Stomach (tissue), 8 donors: ENCODE measurements at regions not wholly inside any gene's neighbourhood (a gene's known extent, or its start where the extent isn't known, plus 50 kb on each side); places are given as distances from the start of the nearest gene placed in this dataset.

Experiments
- DNase-seq, 2 donors: peaks; one replicate each; pipeline versions ENCODE4 v3.0.0 to v3.0.0-alpha.2; 2013 to 2019
- H3K27ac ChIP-seq, 5 donors: fragments of 200-600 bp in 4 of 5; sonication (generic) in 4 of 5; one replicate each; pipeline ENCODE4 v1.5.1; 2013 to 2019; ENCODE audit warnings: mild to moderate bottlenecking in 1 of 5, moderate library complexity in 1 of 5
- H3K27me3 ChIP-seq, 3 donors: fragments of 200-600 bp; sonication (generic); one replicate each; pipeline ENCODE4 v1.5.1; 2017 to 2019; ENCODE audit warnings: mixed run types in 1 of 3
- H3K36me3 ChIP-seq, 4 donors: fragments of 200-600 bp; sonication (generic); 1 replicate in 3 of 4; 2 replicates in 1 of 4; pipeline ENCODE4 v1.5.1; 2016 to 2019
- H3K4me1 ChIP-seq, 4 donors: fragments of 200-600 bp; sonication (generic); one replicate each; pipeline ENCODE4 v1.5.1; 2016 to 2019
- H3K4me3 ChIP-seq, 4 donors: fragments of 200-600 bp; sonication (generic) in 3 of 4; one replicate each; pipeline ENCODE4 v1.5.1; 2016 to 2019; ENCODE audit warnings: mild to moderate bottlenecking in 1 of 4
- H3K9me3 ChIP-seq, 4 donors: fragments of 200-600 bp; sonication (generic); one replicate each; pipeline ENCODE4 v1.5.1; 2016 to 2019
- EP300 ChIP-seq: sonication (generic); formaldehyde crosslinking; IDR thresholded peaks from one replicate; pipeline ENCODE4 v1.6.1; 2017; ENCODE audit warnings: antibody characterized with exemption
- POLR2A ChIP-seq, 4 donors: fragments of 450-650 bp; IDR thresholded peaks; one replicate each; pipeline ENCODE4 v1.6.1; 2016; ENCODE audit warnings: antibody characterized with exemption in 4 of 4, control low read depth in 2 of 4, mild to moderate bottlenecking in 1 of 4, moderate library complexity in 1 of 4
- POLR2AphosphoS5 ChIP-seq, 3 donors: sonication (generic); formaldehyde crosslinking; IDR thresholded peaks; one replicate each; pipeline ENCODE4 v1.6.1; 2016; ENCODE audit warnings: antibody characterized with exemption in 3 of 3
- WGBS, 5 donors: extraction: QIAGEN DNeasy Blood & Tissue Kit in 3 of 5; methylation state at CpG; one replicate each; pipeline versions ENCODE4 v1.1.5 to v1.1.7; 2013 to 2018; 5-methylcytosine and 5-hydroxymethylcytosine counted together
- intact Hi-C: fragments of 100-400 bp; cut with DNase I; formaldehyde crosslinking; loops from one replicate; pipeline ENCODE4 v1.15.1; 2023; ENCODE audit warnings: low total_unique reads
- TF ChIP-seq, protein P1 (sequence below), 7 experiments: fragments of 450-650 bp in 4 of 7; fragments of 200-600 bp in 3 of 7; sonication (generic) in 3 of 7; IDR thresholded peaks; one replicate each; pipeline ENCODE4 v1.5.1; 2016 to 2019; ENCODE audit warnings: antibody characterized with exemption in 7 of 7, control low read depth in 2 of 7, mild to moderate bottlenecking in 1 of 7
- donor health status: healthy with polysubstance abuse.
- donor health status: Bipolar disorder and iron deficiency.
- donor health status: healthy.

DNA sequence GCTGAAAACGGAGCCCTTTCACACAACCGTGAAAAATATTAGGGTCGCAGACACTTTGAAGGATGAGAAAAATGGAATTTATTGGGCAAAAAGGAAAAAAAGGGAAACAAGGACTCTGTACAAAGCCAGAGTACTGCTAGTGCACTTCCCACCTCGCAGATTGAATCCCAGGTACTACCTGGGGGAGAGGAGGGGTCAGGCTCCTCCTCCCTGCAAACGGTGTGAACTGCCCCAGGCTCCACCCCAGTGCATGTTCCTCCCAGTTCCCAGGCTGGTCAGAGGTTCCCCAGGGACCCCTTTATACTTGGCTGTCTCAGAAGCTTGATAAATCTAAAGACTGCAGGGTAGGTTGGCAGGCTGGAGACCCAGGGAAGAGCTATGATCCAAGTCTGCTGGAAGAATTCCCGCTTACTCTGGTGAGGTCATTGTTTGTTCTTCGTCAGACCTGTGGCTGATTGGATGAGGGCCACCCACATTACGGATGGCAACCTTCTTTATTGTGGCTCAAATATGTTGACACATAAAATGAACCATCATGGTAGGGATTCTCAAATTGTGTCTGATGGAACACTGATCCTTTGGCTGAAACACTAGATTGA is 290.4 kb upstream of the POU3F3 start:
- Histone ChIP-seq H3K9me3 (no peaks in the 10 kb centered on the region), H3K36me3 (no peaks in the 10 kb centered on the region), H3K4me3 (no peak overlapping the region), H3K4me1 (no peaks in the 10 kb centered on the region), H3K27ac (no peak overlapping the region), H3K27me3 (no peaks in the 10 kb centered on the region)
- 60 to 68% (median 61%) methylated on average over 8 of the region's 8 CpGs for WGBS, 5 donors
- TF ChIP-seq, protein P1, sequence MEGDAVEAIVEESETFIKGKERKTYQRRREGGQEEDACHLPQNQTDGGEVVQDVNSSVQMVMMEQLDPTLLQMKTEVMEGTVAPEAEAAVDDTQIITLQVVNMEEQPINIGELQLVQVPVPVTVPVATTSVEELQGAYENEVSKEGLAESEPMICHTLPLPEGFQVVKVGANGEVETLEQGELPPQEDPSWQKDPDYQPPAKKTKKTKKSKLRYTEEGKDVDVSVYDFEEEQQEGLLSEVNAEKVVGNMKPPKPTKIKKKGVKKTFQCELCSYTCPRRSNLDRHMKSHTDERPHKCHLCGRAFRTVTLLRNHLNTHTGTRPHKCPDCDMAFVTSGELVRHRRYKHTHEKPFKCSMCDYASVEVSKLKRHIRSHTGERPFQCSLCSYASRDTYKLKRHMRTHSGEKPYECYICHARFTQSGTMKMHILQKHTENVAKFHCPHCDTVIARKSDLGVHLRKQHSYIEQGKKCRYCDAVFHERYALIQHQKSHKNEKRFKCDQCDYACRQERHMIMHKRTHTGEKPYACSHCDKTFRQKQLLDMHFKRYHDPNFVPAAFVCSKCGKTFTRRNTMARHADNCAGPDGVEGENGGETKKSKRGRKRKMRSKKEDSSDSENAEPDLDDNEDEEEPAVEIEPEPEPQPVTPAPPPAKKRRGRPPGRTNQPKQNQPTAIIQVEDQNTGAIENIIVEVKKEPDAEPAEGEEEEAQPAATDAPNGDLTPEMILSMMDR (IDR thresholded peaks at IDR 0.05) = no peak
- TF ChIP-seq POLR2AphosphoS5 (IDR thresholded peaks at IDR 0.05) = no peak
- no peak for TF ChIP-seq EP300
- TF ChIP-seq POLR2A (IDR thresholded peaks at IDR 0.05) = no peak
- no peak for DNase-seq
- intact Hi-C loops = no loop called here

DNA sequence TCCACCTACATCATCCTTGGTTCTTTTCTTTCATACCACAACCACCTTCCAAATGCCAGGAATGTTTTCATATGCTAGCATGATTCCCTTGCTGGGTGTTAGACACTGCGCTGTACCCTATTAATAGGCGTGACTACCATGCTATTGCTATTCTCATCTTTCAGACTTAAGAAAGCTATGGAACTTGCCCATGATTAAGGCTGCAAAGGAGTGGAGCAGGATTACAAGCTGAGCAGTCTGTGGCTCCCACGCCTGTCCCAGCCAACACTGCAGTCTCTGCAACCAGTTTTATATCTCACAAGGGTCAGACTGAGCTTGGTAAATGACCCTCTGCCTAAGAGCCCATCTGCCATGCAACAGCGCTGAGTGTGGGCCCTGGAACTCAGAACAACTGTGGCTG is 285.7 kb upstream of the POU3F3 start:
- 85 to 97% (median 93%) methylated on average over 4 of the region's 4 CpGs for WGBS, 5 donors
- no peaks in the 10 kb centered on the region for H3K36me3 ChIP-seq
- H3K27me3 ChIP-seq = no peaks in the 10 kb centered on the region
- TF ChIP-seq EP300 (no peak), POLR2AphosphoS5 (IDR thresholded peaks at IDR 0.05) (no peak), POLR2A (IDR thresholded peaks at IDR 0.05) (no peak)
- TF ChIP-seq, protein P1 (IDR thresholded peaks at IDR 0.05) = no peak
- H3K27ac ChIP-seq = no peak overlapping the region
- no peaks in the 10 kb centered on the region for H3K9me3 ChIP-seq
- no peak overlapping the region for H3K4me3 ChIP-seq
- H3K4me1 ChIP-seq = no peaks in the 10 kb centered on the region
- DNase-seq = no peak
- intact Hi-C loops = no loop called here

DNA sequence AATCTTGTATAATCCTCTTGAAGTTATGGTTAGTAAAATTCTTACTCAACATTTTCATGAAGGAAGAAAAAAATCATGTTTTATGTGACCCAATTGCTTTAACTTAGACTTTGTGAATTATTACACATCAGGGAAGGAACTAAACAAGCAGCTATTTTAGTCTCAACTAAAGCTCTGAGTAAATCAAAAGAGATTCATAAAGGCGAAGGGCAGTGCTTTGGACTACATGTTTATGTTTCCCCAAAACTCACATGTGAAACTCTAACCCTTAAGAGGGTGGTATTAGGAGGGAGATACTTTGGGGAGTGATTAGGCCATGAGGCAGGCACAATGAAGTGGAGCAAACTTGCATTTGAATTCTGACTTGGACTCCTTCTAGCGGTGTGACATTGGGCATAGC is 283.7 kb upstream of the POU3F3 start:
- no peaks in the 10 kb centered on the region for H3K4me1 ChIP-seq
- H3K9me3 ChIP-seq = no peaks in the 10 kb centered on the region
- WGBS, 5 donors = 65 to 81% (median 74%) methylated on average over 2 of the region's 2 CpGs
- H3K27ac ChIP-seq = no peak overlapping the region
- intact Hi-C loops = no loop called here
- DNase-seq = peak in 1 of 2 donors; percentile 8
- no peaks in the 10 kb centered on the region for H3K27me3 ChIP-seq
- TF ChIP-seq, protein P1 (IDR thresholded peaks at IDR 0.05) = no peak
- TF ChIP-seq POLR2A (IDR thresholded peaks at IDR 0.05) (no peak), POLR2AphosphoS5 (IDR thresholded peaks at IDR 0.05) (peak in 2 of 3 donors; percentile 16 to 53)
- H3K4me3 ChIP-seq = no peak overlapping the region
- no peaks in the 10 kb centered on the region for H3K36me3 ChIP-seq

DNA sequence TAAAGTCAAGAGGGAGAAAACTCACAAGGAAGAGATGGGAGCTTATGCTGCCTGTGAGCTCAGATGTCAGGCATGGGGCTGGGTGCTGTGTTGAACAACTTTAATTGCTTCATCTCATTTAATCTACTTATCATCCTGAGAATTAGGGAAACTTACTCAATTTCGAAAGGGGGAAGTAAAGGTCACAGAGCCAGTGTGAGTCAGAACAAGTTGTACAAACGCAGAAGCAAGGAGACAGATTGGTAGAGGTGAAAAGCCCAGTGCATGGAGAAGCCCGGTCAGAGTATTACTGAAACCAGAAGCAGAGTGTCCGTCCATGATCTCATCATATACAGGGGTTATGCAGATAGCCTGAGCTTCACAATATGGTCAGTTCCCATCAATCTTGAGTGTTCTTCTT is 281.1 kb upstream of the POU3F3 start:
- Histone ChIP-seq H3K4me1 (no peaks in the 10 kb centered on the region), H3K27ac (no peak overlapping the region), H3K27me3 (no peaks in the 10 kb centered on the region), H3K4me3 (no peak overlapping the region), H3K9me3 (no peaks in the 10 kb centered on the region), H3K36me3 (no peaks in the 10 kb centered on the region)
- peak in 1 of 2 donors; percentile 7 for DNase-seq
- intact Hi-C loops = no loop called here
- 35 to 51% (median 43%) methylated on average over 4 of the region's 4 CpGs for WGBS, 5 donors
- peak in 1 of 3 donors; percentile 6 for TF ChIP-seq POLR2AphosphoS5 (IDR thresholded peaks at IDR 0.05)
- no peak for TF ChIP-seq EP300

DNA sequence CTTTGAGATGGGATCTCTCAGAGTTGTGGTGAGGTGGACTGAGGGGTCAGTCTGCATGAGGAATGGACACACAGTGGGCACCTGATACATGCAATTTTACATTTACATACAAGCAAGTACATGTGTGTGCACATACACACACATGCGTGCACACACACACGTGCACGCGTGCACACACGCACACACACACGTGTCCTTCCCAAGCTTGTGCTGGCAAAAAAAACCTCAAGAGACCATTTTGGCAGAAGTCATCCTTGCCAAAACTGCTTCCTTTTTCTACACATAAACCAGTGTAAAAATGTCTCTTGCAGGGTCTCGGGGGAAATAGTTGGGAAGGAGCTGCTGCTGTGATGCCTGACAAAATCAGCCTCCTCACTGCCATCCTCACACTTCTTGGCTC is 279.5 kb upstream of the POU3F3 start:
- WGBS, 5 donors = 80 to 94% (median 92%) methylated on average over 7 of the region's 7 CpGs
- TF ChIP-seq EP300 (no peak), POLR2A (IDR thresholded peaks at IDR 0.05) (no peak), POLR2AphosphoS5 (IDR thresholded peaks at IDR 0.05) (no peak)
- TF ChIP-seq, protein P1 (IDR thresholded peaks at IDR 0.05) = no peak
- DNase-seq = no peak
- intact Hi-C loops = no loop called here
- Histone ChIP-seq H3K4me3 (no peak overlapping the region), H3K27me3 (no peaks in the 10 kb centered on the region), H3K27ac (no peak overlapping the region), H3K9me3 (no peaks in the 10 kb centered on the region), H3K36me3 (no peaks in the 10 kb centered on the region), H3K4me1 (no peaks in the 10 kb centered on the region)
